Suprapubic skin (tissue), 3 donors: ENCODE measurements at regions not wholly inside any gene's neighbourhood (a gene's known extent, or its start where the extent isn't known, plus 50 kb on each side); places are given as distances from the start of the nearest gene placed in this dataset.

Experiments
- CTCF ChIP-seq, 2 donors: fragments of 200-600 bp in 1 of 2; fragments of 450-650 bp in 1 of 2; sonication (generic) in 1 of 2; IDR thresholded peaks; one replicate each; pipeline ENCODE4 v1.5.1; 2016 to 2019; ENCODE audit warnings: antibody characterized with exemption in 2 of 2, mild to moderate bottlenecking in 1 of 2, moderate library complexity in 1 of 2
- EP300 ChIP-seq: sonication (generic); formaldehyde crosslinking; IDR thresholded peaks from one replicate; pipeline ENCODE4 v1.6.1; 2017; ENCODE audit warnings: antibody characterized with exemption
- POLR2A ChIP-seq, 2 donors: fragments of 450-650 bp; IDR thresholded peaks; one replicate each; pipeline ENCODE4 v1.6.1; 2017; ENCODE audit warnings: antibody characterized with exemption in 2 of 2, mild to moderate bottlenecking in 2 of 2, moderate library complexity in 2 of 2

- no peak for TF ChIP-seq EP300
- no peak for TF ChIP-seq CTCF (IDR thresholded peaks at IDR 0.05)
- no peak for TF ChIP-seq POLR2A (IDR thresholded peaks at IDR 0.05)
Measured at GRCh38 chr1:29523576-29523975, 287.3 kb downstream of the PTPRU start.
